ENCODE measurements at regions not wholly inside any gene's neighbourhood (a gene's known extent, or its start where the extent isn't known, plus 50 kb on each side); places are given as distances from the start of the nearest gene placed in this dataset.

DNA sequence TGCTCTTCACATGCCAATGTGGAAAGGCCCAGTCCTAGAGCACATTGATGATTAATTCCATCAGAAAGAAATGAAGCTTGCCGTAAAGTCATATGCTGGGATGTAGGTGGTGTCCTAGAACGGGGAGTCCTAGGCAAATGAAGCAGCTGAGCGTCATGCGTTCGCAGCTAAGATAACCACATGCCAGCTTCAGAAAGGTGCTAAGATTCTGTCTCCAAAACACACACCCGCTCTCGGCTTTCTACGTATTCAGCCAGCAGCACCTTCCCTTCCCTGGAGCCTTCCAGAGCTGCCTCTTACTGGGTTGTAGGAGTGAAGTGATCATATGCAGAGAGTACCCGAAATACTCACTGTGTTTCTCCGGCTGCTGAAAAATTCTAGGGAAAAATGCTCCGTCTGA lies 421.6 kb upstream of the ID2 start:
- TF ChIP-seq EZH2phosphoT487 (IDR thresholded peaks at IDR 0.05; ENCODE audit: insufficient read depth, low read depth) (no peak), EZH2 (IDR thresholded peaks at IDR 0.05; ENCODE audit: insufficient read depth, poor library complexity, severe bottlenecking) (no peak)

Data from GM23248 (cell line).